GM12891 (cell line): ENCODE measurements at regions not wholly inside any gene's neighbourhood (a gene's known extent, or its start where the extent isn't known, plus 50 kb on each side); places are given as distances from the start of the nearest gene placed in this dataset.

Experiments
- PAX5 ChIP-seq: IDR thresholded peaks from 2 replicates; pipeline ENCODE4 v1.6.1; 2011; ENCODE audit warnings: low read length, moderate library complexity, mild to moderate bottlenecking; ENCODE audit not compliant: insufficient read depth, severe bottlenecking
- POLR2A ChIP-seq: IDR thresholded peaks from 2 replicates; pipeline ENCODE4 v1.6.1; 2011; ENCODE audit warnings: low read depth, low read length, control low read depth
- POLR2AphosphoS5 ChIP-seq: IDR thresholded peaks from 2 replicates; pipeline ENCODE4 v1.6.1; 2011; ENCODE audit warnings: low read depth, low read length, control low read depth

- TF ChIP-seq PAX5 (no peak), POLR2A (no peak), POLR2AphosphoS5 (no peak)
Measured at GRCh38 chr13:97124206-97124605, 97.9 kb upstream of the MBNL2 start.
